IMR-90 (cell line): ENCODE measurements at regions not wholly inside any gene's neighbourhood (a gene's known extent, or its start where the extent isn't known, plus 50 kb on each side); places are given as distances from the start of the nearest gene placed in this dataset.

Experiments used
- ATAC-seq: fragments of 200-7000 bp; cut with Tn5 transposase; 2 replicates; pipeline ENCODE4 v1.9.1; 2020; ENCODE audit warnings: low read depth, mild to moderate bottlenecking, moderate library complexity
- BruUV-seq: library from RNA; stranded (reverse); fragments of 400-500 nt; replicated peaks from 2 replicates; lab custom pipeline; 2021; lab: Mats Ljungman, UMichigan
- CTCF ChIA-PET: fragments of 300-600 bp; formaldehyde crosslinking; extraction: SDS; loops from one replicate; lab custom pipeline; 2021; ENCODE audit warnings: antibody characterized with exemption; lab: Yijun Ruan, JAX
- POLR2A ChIA-PET: fragments of 300-600 bp; sonication (Branson Sonifier 250); formaldehyde crosslinking; loops from one replicate; lab custom pipeline; 2022; ENCODE audit warnings: antibody characterized with exemption; ENCODE audit not compliant: unreplicated experiment; lab: Charles Lee
- DNase-seq: peaks from one replicate; pipeline ENCODE4 v3.0.0; 2013
- H2AFZ ChIP-seq: replicated peaks from 2 replicates; pipeline ENCODE3; 2013; ENCODE audit warnings: low read length, mild to moderate bottlenecking; ENCODE audit not compliant: poor library complexity
- H2AK5ac ChIP-seq: 2 replicates; pipeline ENCODE4 v1.6.1; 2013; ENCODE audit warnings: low read depth, low read length, inconsistent platforms
- H2AK9ac ChIP-seq: replicated peaks from 2 replicates; pipeline ENCODE3; 2013; ENCODE audit warnings: mild to moderate bottlenecking, low read depth, low read length, moderate library complexity; ENCODE audit not compliant: poor library complexity
- H2BK120ac ChIP-seq: 2 replicates; pipeline ENCODE4 v1.6.1; 2013; ENCODE audit warnings: low read depth, low read length, inconsistent platforms
- H2BK15ac ChIP-seq: 3 replicates; pipeline ENCODE4 v1.6.1; 2013; ENCODE audit warnings: low read depth, low read length, inconsistent platforms
- H2BK20ac ChIP-seq: 2 replicates; pipeline ENCODE4 v1.6.1; 2013; ENCODE audit warnings: low read depth, mild to moderate bottlenecking, inconsistent platforms, low read length, moderate library complexity
- H2BK5ac ChIP-seq: 2 replicates; pipeline ENCODE4 v1.6.1; 2013; ENCODE audit warnings: mild to moderate bottlenecking, low read depth, low read length, inconsistent platforms; ENCODE audit not compliant: poor library complexity, severe bottlenecking
- H3K14ac ChIP-seq: replicated peaks from 2 replicates; pipeline ENCODE4 v1.6.1; 2013; ENCODE audit warnings: low read depth, low read length, inconsistent platforms
- H3K18ac ChIP-seq: 2 replicates; pipeline ENCODE4 v1.6.1; 2013; ENCODE audit warnings: low read depth, low read length, control low read depth
- H3K23ac ChIP-seq: 2 replicates; pipeline ENCODE4 v1.6.1; 2013; ENCODE audit warnings: low read depth, low read length, inconsistent platforms
- H3K27ac ChIP-seq: 2 replicates; pipeline ENCODE4 v1.5.1; 2013; ENCODE audit warnings: mild to moderate bottlenecking, control low read depth, low read length; ENCODE audit not compliant: insufficient read depth
- H3K27me3 ChIP-seq: 2 replicates; pipeline ENCODE4 v1.6.1; 2013; ENCODE audit warnings: low read length; ENCODE audit not compliant: control insufficient read depth, insufficient read depth
- H3K36me3 ChIP-seq: 2 replicates; pipeline ENCODE4 v1.6.1; 2013; ENCODE audit warnings: low read length, mixed read lengths; ENCODE audit not compliant: control insufficient read depth, insufficient read depth
- H3K4ac ChIP-seq: 2 replicates; pipeline ENCODE4 v1.6.1; 2013; ENCODE audit warnings: low read depth, low read length, inconsistent platforms
- H3K4me1 ChIP-seq: 2 replicates; pipeline ENCODE4 v1.6.1; 2013; ENCODE audit warnings: low read length, mixed read lengths; ENCODE audit not compliant: control insufficient read depth, insufficient read depth
- H3K4me2 ChIP-seq: 2 replicates; pipeline ENCODE4 v1.6.1; 2013; ENCODE audit warnings: low read depth, mild to moderate bottlenecking, control low read depth, low read length, moderate library complexity
- H3K4me3 ChIP-seq: 2 replicates; pipeline ENCODE4 v1.5.1; 2013; ENCODE audit warnings: low read depth, mild to moderate bottlenecking, control low read depth, low read length, moderate library complexity; ENCODE audit not compliant: insufficient read depth
- H3K56ac ChIP-seq: 2 replicates; pipeline ENCODE4 v1.6.1; 2013; ENCODE audit warnings: low read length, inconsistent platforms; ENCODE audit not compliant: insufficient read depth; ENCODE audit errors: extremely low read depth
- H3K79me1 ChIP-seq, 2 experiments: 2 replicates each; pipeline ENCODE4 v1.6.1; 2013; ENCODE audit warnings: low read length in 2 of 2, inconsistent platforms in 1 of 2, low read depth in 1 of 2
- H3K9ac ChIP-seq: 2 replicates; pipeline ENCODE4 v1.6.1; 2013; ENCODE audit warnings: low read depth, low read length, control low read depth
- H3K9me1 ChIP-seq: 2 replicates; pipeline ENCODE4 v1.6.1; 2013; ENCODE audit warnings: low read length, inconsistent platforms; ENCODE audit not compliant: insufficient read depth
- H3K9me3 ChIP-seq: 2 replicates; pipeline ENCODE4 v1.6.1; 2013; ENCODE audit warnings: low read length; ENCODE audit not compliant: control insufficient read depth, insufficient read depth
- H4K20me1 ChIP-seq: 2 replicates; pipeline ENCODE4 v1.6.1; 2013; ENCODE audit warnings: low read length, inconsistent platforms; ENCODE audit not compliant: insufficient read depth
- H4K5ac ChIP-seq: 2 replicates; pipeline ENCODE4 v1.6.1; 2013; ENCODE audit warnings: mild to moderate bottlenecking, low read depth, low read length, control low read depth
- H4K8ac ChIP-seq, 2 experiments: 2 replicates each; pipeline ENCODE4 v1.6.1; 2013; ENCODE audit warnings: low read depth in 2 of 2, low read length in 2 of 2, control low read depth in 1 of 2, inconsistent platforms in 1 of 2
- H4K91ac ChIP-seq: 2 replicates; pipeline ENCODE4 v1.6.1; 2013; ENCODE audit warnings: low read depth, low read length, inconsistent platforms; ENCODE audit not compliant: insufficient read depth
- BHLHE40 ChIP-seq: fragments of 150-350 bp; IDR thresholded peaks from 2 replicates; pipeline ENCODE4 v1.6.1; 2016; ENCODE audit warnings: mild to moderate bottlenecking, low read depth, low read length
- CEBPB ChIP-seq: IDR thresholded peaks from 2 replicates; pipeline ENCODE4 v1.6.1; 2012; ENCODE audit warnings: low read depth, low read length, improper control_type of control experiment
- CHD1 ChIP-seq: IDR thresholded peaks from 2 replicates; pipeline ENCODE4 v1.6.1; 2012; ENCODE audit warnings: low read depth, low read length, improper control_type of control experiment
- CTCF ChIP-seq: conservative IDR thresholded peaks from 2 replicates; pipeline ENCODE4 v1.5.1; 2012; ENCODE audit warnings: mild to moderate bottlenecking, low read depth, low read length, improper control_type of control experiment
- ELK1 ChIP-seq: fragments of 150-350 bp; IDR thresholded peaks from 2 replicates; pipeline ENCODE4 v1.6.1; 2016; ENCODE audit warnings: low read depth, mild to moderate bottlenecking, low read length, moderate library complexity, borderline replicate concordance
- FOS ChIP-seq: fragments of 150-350 bp; IDR thresholded peaks from 2 replicates; pipeline ENCODE4 v1.6.1; 2016; ENCODE audit warnings: low read depth, low read length
- MAFK ChIP-seq: IDR thresholded peaks from 2 replicates; pipeline ENCODE4 v1.6.1; 2012; ENCODE audit warnings: low read depth, low read length, improper control_type of control experiment
- MAZ ChIP-seq: IDR thresholded peaks from 2 replicates; pipeline ENCODE4 v1.6.1; 2012; ENCODE audit warnings: low read depth, mild to moderate bottlenecking, low read length, improper control_type of control experiment, moderate library complexity, borderline replicate concordance
- MXI1 ChIP-seq: IDR thresholded peaks from 2 replicates; pipeline ENCODE4 v1.6.1; 2012; ENCODE audit warnings: low read depth, mild to moderate bottlenecking, low read length, moderate library complexity, borderline replicate concordance
- NFE2L2 ChIP-seq: fragments of 150-350 bp; IDR thresholded peaks from 2 replicates; pipeline ENCODE4 v1.6.1; 2016; ENCODE audit warnings: low read depth, mild to moderate bottlenecking, low read length
- POLR2A ChIP-seq: IDR thresholded peaks from 2 replicates; pipeline ENCODE4 v1.6.1; 2012; ENCODE audit warnings: mild to moderate bottlenecking, low read depth, low read length
- RAD21 ChIP-seq: IDR thresholded peaks from 2 replicates; pipeline ENCODE4 v1.6.1; 2012; ENCODE audit warnings: low read length, improper control_type of control experiment
- RCOR1 ChIP-seq: IDR thresholded peaks from 2 replicates; pipeline ENCODE4 v1.6.1; 2012; ENCODE audit warnings: mild to moderate bottlenecking, low read length, improper control_type of control experiment; ENCODE audit not compliant: insufficient replicate concordance
- RFX5 ChIP-seq: IDR thresholded peaks from 2 replicates; pipeline ENCODE4 v1.8.0; 2012; ENCODE audit warnings: low read depth, mild to moderate bottlenecking, low read length, moderate library complexity
- SMC3 ChIP-seq: fragments of 150-350 bp; IDR thresholded peaks from 2 replicates; pipeline ENCODE4 v1.6.1; 2016; ENCODE audit warnings: low read depth, mild to moderate bottlenecking, antibody characterized with exemption, low read length, moderate library complexity
- USF2 ChIP-seq: fragments of 150-350 bp; IDR thresholded peaks from 2 replicates; pipeline ENCODE4 v1.6.1; 2017; ENCODE audit warnings: mild to moderate bottlenecking, antibody characterized with exemption, low read length, low read depth
- WGBS, 2 experiments: methylation state at CpG; one replicate each; pipeline versions ENCODE4 v1.1.5 to v1.1.7; 2013; ENCODE audit warnings: missing lambda C conversion rate in 2 of 2; ENCODE audit not compliant: insufficient read length in 1 of 2; ENCODE audit errors: extremely low coverage in 2 of 2; 5-methylcytosine and 5-hydroxymethylcytosine counted together
- dilution Hi-C: fragments of 300-500 bp; cut with HindIII; formaldehyde crosslinking; loops from one replicate; pipeline ENCODE4 v1.14.3; 2018; ENCODE audit warnings: low sequenced_read_pairs; ENCODE audit not compliant: unreplicated experiment
- in situ Hi-C: fragments of 300-500 bp; cut with MboI; formaldehyde crosslinking; loops from 3 replicates; pipeline ENCODE4 v1.14.3; 2019; ENCODE audit warnings: low sequenced_read_pairs, inconsistent platforms, mixed read lengths
- intact Hi-C: fragments of 100-400 bp; cut with micrococcal nuclease; formaldehyde crosslinking; loops from 2 replicates; pipeline ENCODE4 v1.10.0; 2022

GRCh38 chr13:86377451-86377850 lies 578.2 kb upstream of the SLITRK6 start:
- dilution Hi-C loops = no loop called here

More at GRCh38 chr13:86377451-86377850, 578.2 kb upstream of the SLITRK6 start:
- H3K36me3 ChIP-seq = no peaks in the 10 kb centered on the region
- H3K4me3 ChIP-seq = no peak overlapping the region
- no peak overlapping the region for H4K8ac ChIP-seq
- no peaks in the 10 kb centered on the region for H3K79me1 ChIP-seq
- no peak overlapping the region for H2AK9ac ChIP-seq
- H2BK5ac ChIP-seq = no peak overlapping the region
- H2BK120ac ChIP-seq = no peak overlapping the region
- no peak overlapping the region for H3K4me2 ChIP-seq
- ChIA-PET POLR2A (no interaction called here), CTCF (no interaction called here)
- H3K9me3 ChIP-seq = peaks cover 4% of the 10 kb centered on the region; the same call in 1 of the 2 replicates
- in situ Hi-C loops (no loop called here), intact Hi-C loops (no loop called here)
- WGBS, 2 experiments = no CpG with 5 or more reads among the region's 2 CpGs
- H2AFZ ChIP-seq = no peak overlapping the region
- no peaks in the 10 kb centered on the region for H3K9me1 ChIP-seq
- no peak overlapping the region for H3K14ac ChIP-seq
- H3K23ac ChIP-seq = no peak overlapping the region
- H2AK5ac ChIP-seq = no peak overlapping the region
- no peak overlapping the region for H3K27ac ChIP-seq
- H3K27me3 ChIP-seq = no peaks in the 10 kb centered on the region
- no peak overlapping the region for H2BK15ac ChIP-seq
- no peak for DNase-seq
- no peaks in the 10 kb centered on the region for H3K4me1 ChIP-seq
- ATAC-seq = no peak
- no peak overlapping the region for H4K91ac ChIP-seq
- H4K5ac ChIP-seq = no peak overlapping the region
- H3K9ac ChIP-seq = no peak overlapping the region
- H3K4ac ChIP-seq = no peak overlapping the region
- BruUV-seq = no TSS peak
- no peak overlapping the region for H2BK20ac ChIP-seq
- no peaks in the 10 kb centered on the region for H4K20me1 ChIP-seq
- no peak overlapping the region for H3K56ac ChIP-seq
- TF ChIP-seq MAFK (no peak), FOS (no peak), CHD1 (no peak), RAD21 (no peak), MAZ (no peak), RCOR1 (no peak), POLR2A (no peak), NFE2L2 (no peak), CEBPB (no peak), CTCF (no peak), SMC3 (no peak), MXI1 (no peak), RFX5 (no peak), ELK1 (no peak), USF2 (no peak), BHLHE40 (no peak)
- H3K18ac ChIP-seq = no peak overlapping the region
